Activated T-helper 17 cell treated with anti-CD3 and anti-CD28 coated beads, Interleukin-2, amount 50 U/mL, for 72 hours (primary cell): ENCODE measurements at regions not wholly inside any gene's neighbourhood (a gene's known extent, or its start where the extent isn't known, plus 50 kb on each side); places are given as distances from the start of the nearest gene placed in this dataset.

Experiments used
- ATAC-seq: fragments of 150-1000 bp; cut with Tn5 transposase; replicated peaks from 2 replicates; pipeline ENCODE4 v1.10.0; 2021; ENCODE audit warnings: mild to moderate bottlenecking, moderate library complexity
- H3K27ac Mint-ChIP-seq: one replicate; pipeline ENCODE4 v1.8.0; 2022; ENCODE audit warnings: mixed read lengths
- H3K27me3 Mint-ChIP-seq: one replicate; pipeline ENCODE4 v1.8.0; 2022; ENCODE audit warnings: mixed read lengths
- H3K36me3 Mint-ChIP-seq: one replicate; pipeline ENCODE4 v1.8.0; 2022; ENCODE audit warnings: low read depth, mild to moderate bottlenecking, mixed read lengths
- H3K4me1 Mint-ChIP-seq: one replicate; pipeline ENCODE4 v1.8.0; 2022; ENCODE audit warnings: mixed read lengths
- H3K4me3 Mint-ChIP-seq: one replicate; pipeline ENCODE4 v1.8.0; 2022; ENCODE audit warnings: mild to moderate bottlenecking, mixed read lengths
- H3K9me3 Mint-ChIP-seq: one replicate; pipeline ENCODE4 v1.8.0; 2022; ENCODE audit warnings: mixed read lengths

GRCh38 chr2:65710356-65710755 lies 278.0 kb upstream of the SPRED2 start:
- no peak for ATAC-seq
- H3K4me1 Mint-ChIP-seq, result no peaks in the 10 kb centered on the region
- no peaks in the 10 kb centered on the region for H3K9me3 Mint-ChIP-seq
- no peaks in the 10 kb centered on the region for H3K36me3 Mint-ChIP-seq
- H3K4me3 Mint-ChIP-seq, result no peak overlapping the region
- no peak overlapping the region for H3K27ac Mint-ChIP-seq
- peaks cover 13% of the 10 kb centered on the region for H3K27me3 Mint-ChIP-seq

- Mint-ChIP-seq H3K9me3 (no peaks in the 10 kb centered on the region), H3K4me3 (no peak overlapping the region), H3K27me3 (peaks cover 20% of the 10 kb centered on the region), H3K4me1 (no peaks in the 10 kb centered on the region), H3K27ac (no peak overlapping the region), H3K36me3 (no peaks in the 10 kb centered on the region)
- ATAC-seq, result no peak
Measured at GRCh38 chr2:65708086-65708485, 275.7 kb upstream of the SPRED2 start.

- Mint-ChIP-seq H3K4me3 (no peak overlapping the region), H3K27ac (no peak overlapping the region), H3K4me1 (no peaks in the 10 kb centered on the region), H3K36me3 (no peaks in the 10 kb centered on the region), H3K27me3 (peaks cover 28% of the 10 kb centered on the region), H3K9me3 (no peaks in the 10 kb centered on the region)
- ATAC-seq, result no peak
Measured at GRCh38 chr2:65706411-65706810, 274.0 kb upstream of the SPRED2 start.

DNA sequence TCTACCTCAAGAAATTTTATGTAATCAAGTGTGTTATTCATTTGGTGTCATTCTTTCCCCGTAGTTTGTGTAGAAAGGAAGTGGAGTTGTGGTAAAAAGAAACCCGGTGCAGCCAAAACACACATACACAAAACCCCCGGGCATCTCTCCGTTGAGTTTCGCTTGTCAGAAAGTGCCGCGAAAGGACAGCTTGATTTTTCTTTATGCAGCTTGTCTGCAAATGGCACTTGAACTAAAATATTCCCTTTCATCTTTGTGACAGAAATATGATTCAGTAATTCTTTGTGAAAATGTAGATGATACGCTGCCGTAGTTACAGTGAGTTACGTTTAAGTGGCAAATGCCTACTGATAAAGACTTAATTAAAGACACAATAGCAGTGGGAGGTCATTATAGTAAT lies 268.8 kb upstream of the SPRED2 start:
- Mint-ChIP-seq H3K9me3 (no peaks in the 10 kb centered on the region), H3K4me3 (no peak overlapping the region), H3K4me1 (no peaks in the 10 kb centered on the region), H3K27me3 (peaks cover 34% of the 10 kb centered on the region), H3K36me3 (no peaks in the 10 kb centered on the region), H3K27ac (no peak overlapping the region)
- ATAC-seq, result no peak

GRCh38 chr2:65700720-65701119 lies 268.3 kb upstream of the SPRED2 start:
- H3K36me3 Mint-ChIP-seq, result no peaks in the 10 kb centered on the region
- no peak for ATAC-seq
- no peak overlapping the region for H3K4me3 Mint-ChIP-seq
- H3K4me1 Mint-ChIP-seq, result no peaks in the 10 kb centered on the region
- no peak overlapping the region for H3K27ac Mint-ChIP-seq
- peaks cover 34% of the 10 kb centered on the region for H3K27me3 Mint-ChIP-seq
- H3K9me3 Mint-ChIP-seq, result no peaks in the 10 kb centered on the region

GRCh38 chr2:65700004-65700651 lies 267.7 kb upstream of the SPRED2 start:
- H3K4me1 Mint-ChIP-seq, result no peaks in the 10 kb centered on the region
- no peak overlapping the region for H3K27ac Mint-ChIP-seq
- H3K36me3 Mint-ChIP-seq, result no peaks in the 10 kb centered on the region
- no peaks in the 10 kb centered on the region for H3K9me3 Mint-ChIP-seq
- no peak overlapping the region for H3K4me3 Mint-ChIP-seq
- ATAC-seq, result no peak
- H3K27me3 Mint-ChIP-seq, result peaks cover 34% of the 10 kb centered on the region

GRCh38 chr2:65691816-65692215 lies 259.4 kb upstream of the SPRED2 start:
- ATAC-seq, result no peak
- Mint-ChIP-seq H3K27me3 (peaks cover 23% of the 10 kb centered on the region), H3K27ac (no peak overlapping the region), H3K4me1 (no peaks in the 10 kb centered on the region), H3K36me3 (no peaks in the 10 kb centered on the region), H3K4me3 (no peak overlapping the region), H3K9me3 (no peaks in the 10 kb centered on the region)

- H3K36me3 Mint-ChIP-seq, result no peaks in the 10 kb centered on the region
- no peak overlapping the region for H3K27ac Mint-ChIP-seq
- ATAC-seq, result no peak
- H3K4me1 Mint-ChIP-seq, result no peaks in the 10 kb centered on the region
- peaks cover 25% of the 10 kb centered on the region for H3K27me3 Mint-ChIP-seq
- no peak overlapping the region for H3K4me3 Mint-ChIP-seq
- no peaks in the 10 kb centered on the region for H3K9me3 Mint-ChIP-seq
Measured at GRCh38 chr2:65688141-65688886, 255.9 kb upstream of the SPRED2 start.

- Mint-ChIP-seq H3K4me1 (no peaks in the 10 kb centered on the region), H3K9me3 (no peaks in the 10 kb centered on the region), H3K27ac (no peak overlapping the region), H3K4me3 (no peak overlapping the region), H3K27me3 (peaks cover 27% of the 10 kb centered on the region), H3K36me3 (no peaks in the 10 kb centered on the region)
- no peak for ATAC-seq
Measured at GRCh38 chr2:65687614-65688013, 255.2 kb upstream of the SPRED2 start.

- peaks cover 26% of the 10 kb centered on the region for H3K27me3 Mint-ChIP-seq
- H3K36me3 Mint-ChIP-seq, result no peaks in the 10 kb centered on the region
- H3K9me3 Mint-ChIP-seq, result no peaks in the 10 kb centered on the region
- no peaks in the 10 kb centered on the region for H3K4me1 Mint-ChIP-seq
- no peak overlapping the region for H3K27ac Mint-ChIP-seq
- ATAC-seq, result no peak
- H3K4me3 Mint-ChIP-seq, result no peak overlapping the region
Measured at GRCh38 chr2:65686928-65687521, 254.6 kb upstream of the SPRED2 start.

DNA sequence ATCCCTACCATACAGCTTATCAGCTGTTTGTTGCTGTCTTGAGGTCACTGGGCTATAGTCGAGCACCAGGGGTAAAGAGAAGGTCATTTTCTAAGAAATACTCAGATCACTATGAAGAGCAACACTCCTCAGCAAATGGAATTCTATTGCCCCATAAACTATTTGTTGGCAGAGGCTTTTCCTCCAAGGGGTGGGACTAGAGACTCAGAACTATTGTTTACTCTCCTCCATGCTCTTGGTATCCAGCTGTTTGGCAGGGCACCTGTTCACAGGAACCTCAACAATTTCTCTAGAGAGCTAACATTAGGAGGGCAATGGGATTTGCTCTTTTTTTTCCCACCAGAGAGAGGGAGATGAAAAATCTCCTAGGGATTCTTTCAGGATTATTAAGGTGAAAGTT lies 249.1 kb upstream of the SPRED2 start:
- ATAC-seq, result no peak
- no peaks in the 10 kb centered on the region for H3K36me3 Mint-ChIP-seq
- H3K27ac Mint-ChIP-seq, result no peak overlapping the region
- peaks cover 24% of the 10 kb centered on the region for H3K27me3 Mint-ChIP-seq
- no peaks in the 10 kb centered on the region for H3K9me3 Mint-ChIP-seq
- no peaks in the 10 kb centered on the region for H3K4me1 Mint-ChIP-seq
- no peak overlapping the region for H3K4me3 Mint-ChIP-seq

DNA sequence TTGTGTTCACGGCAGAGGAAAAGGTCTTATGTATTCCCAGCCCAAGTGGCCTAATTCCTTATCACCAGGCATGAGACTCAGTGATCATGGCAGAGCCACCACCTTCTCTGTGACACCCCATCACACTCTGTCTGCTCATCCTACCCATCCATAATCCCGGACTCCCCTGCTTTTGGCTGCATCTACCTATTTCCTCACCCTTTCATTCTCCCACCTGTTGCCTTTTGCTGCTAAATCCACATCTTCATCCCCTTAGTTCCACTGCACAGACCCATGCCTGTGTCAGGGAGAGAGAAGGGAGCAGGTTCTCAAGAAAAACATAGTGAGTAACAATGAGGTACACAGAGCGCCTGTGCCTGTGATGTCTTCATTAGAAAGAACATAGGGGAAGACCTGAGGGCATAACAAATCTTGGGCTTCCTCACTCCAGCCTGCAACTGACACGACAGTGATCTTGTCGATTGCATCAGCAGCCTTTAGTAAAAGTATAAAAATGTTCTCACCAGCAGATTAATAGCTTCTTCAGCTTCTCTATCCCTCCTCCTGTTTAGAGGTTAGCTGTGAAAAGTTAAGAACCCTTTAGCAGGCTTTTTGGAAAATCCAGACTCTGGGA lies 246.5 kb upstream of the SPRED2 start:
- H3K9me3 Mint-ChIP-seq, result peaks cover 8% of the 10 kb centered on the region
- no peak overlapping the region for H3K27ac Mint-ChIP-seq
- H3K4me3 Mint-ChIP-seq, result no peak overlapping the region
- ATAC-seq, result no peak
- no peaks in the 10 kb centered on the region for H3K36me3 Mint-ChIP-seq
- no peaks in the 10 kb centered on the region for H3K4me1 Mint-ChIP-seq
- peaks cover 36% of the 10 kb centered on the region for H3K27me3 Mint-ChIP-seq

DNA sequence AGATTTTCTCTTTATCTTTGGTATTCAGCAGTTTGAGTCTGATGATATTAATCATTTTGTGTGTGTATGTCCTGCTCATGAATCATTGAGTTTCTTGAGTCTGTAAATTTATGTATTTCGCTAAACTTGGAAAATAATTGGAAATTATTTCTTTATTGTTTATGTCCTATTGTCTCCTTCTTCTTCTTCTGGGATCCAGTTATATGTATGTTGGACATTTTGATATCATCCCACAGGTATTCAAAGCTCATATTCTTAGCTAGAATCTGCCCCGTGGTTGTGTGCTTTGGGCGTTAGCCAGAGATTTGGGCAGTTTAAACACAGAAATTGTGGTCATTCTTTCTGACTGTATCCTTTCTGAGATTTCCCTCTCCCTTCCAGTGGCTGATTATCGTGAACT lies 243.0 kb upstream of the SPRED2 start:
- no peak for ATAC-seq
- no peaks in the 10 kb centered on the region for H3K4me1 Mint-ChIP-seq
- no peaks in the 10 kb centered on the region for H3K36me3 Mint-ChIP-seq
- H3K27ac Mint-ChIP-seq, result no peak overlapping the region
- peaks cover 22% of the 10 kb centered on the region for H3K27me3 Mint-ChIP-seq
- peaks cover 8% of the 10 kb centered on the region for H3K9me3 Mint-ChIP-seq
- H3K4me3 Mint-ChIP-seq, result no peak overlapping the region

GRCh38 chr2:65671670-65672242 lies 239.4 kb upstream of the SPRED2 start:
- Mint-ChIP-seq H3K4me3 (no peak overlapping the region), H3K27ac (no peak overlapping the region), H3K4me1 (no peaks in the 10 kb centered on the region), H3K27me3 (peaks cover 18% of the 10 kb centered on the region), H3K9me3 (peaks cover 16% of the 10 kb centered on the region), H3K36me3 (no peaks in the 10 kb centered on the region)
- ATAC-seq, result no peak
